GM12878 (cell line): ENCODE measurements at regions not wholly inside any gene's neighbourhood (a gene's known extent, or its start where the extent isn't known, plus 50 kb on each side); places are given as distances from the start of the nearest gene placed in this dataset.

Experiments
- ATAC-seq: fragments of 200-7000 bp; cut with Tn5 transposase; 3 replicates; pipeline ENCODE4 v1.9.1; 2020; ENCODE audit warnings: mild to moderate bottlenecking, moderate library complexity
- BruUV-seq: library from RNA; stranded (reverse); fragments of 400-500 nt; replicated peaks from 2 replicates; lab custom pipeline; 2021; lab: Mats Ljungman, UMichigan
- CTCF ChIA-PET: fragments of 300-600 bp; sonication (Branson Sonifier 250); formaldehyde crosslinking; extraction: SDS; loops from one replicate; lab custom pipeline; 2021; ENCODE audit warnings: inconsistent platforms; lab: Yijun Ruan, JAX
- POLR2A ChIA-PET: fragments of 350-600 bp; formaldehyde crosslinking; extraction: SDS; loops from one replicate; lab custom pipeline; 2021; ENCODE audit warnings: inconsistent platforms; lab: Charles Lee
- RAD21 ChIA-PET: fragments of 300-600 bp; sonication (Branson Sonifier 250); formaldehyde crosslinking; loops from one replicate; lab custom pipeline; 2023; ENCODE audit warnings: antibody characterized with exemption; ENCODE audit not compliant: unreplicated experiment; lab: Charles Lee
- SMC1A ChIA-PET: fragments of 300-600 bp; sonication (Branson Sonifier 250); formaldehyde crosslinking; loops from one replicate; lab custom pipeline; 2023; ENCODE audit not compliant: unreplicated experiment, uncharacterized antibody; lab: Charles Lee
- DNase-seq: peaks from one replicate; pipeline ENCODE4 v3.0.0-alpha.2; 2011; ENCODE audit warnings: low read depth, low spot score
- FAIRE-seq: peaks from 3 replicates; lab custom pipeline; 2011; peaks lifted over from hg19 to GRCh38; lab: Jason Lieb, UNC
- H2AFZ ChIP-seq: 2 replicates; pipeline ENCODE4 v1.6.0; 2011; ENCODE audit warnings: low read depth, low read length, control low read depth; ENCODE audit not compliant: control insufficient read depth
- H3K27ac ChIP-seq: 2 replicates; pipeline ENCODE4 v1.5.1; 2011; ENCODE audit warnings: control low read depth; ENCODE audit not compliant: control insufficient read depth, insufficient read depth
- H3K27me3 ChIP-seq, 2 experiments: replicated peaks in 1 of 2; 2 replicates each; pipeline versions ENCODE4 v1.6.0 to v1.6.1; 2011; ENCODE audit warnings: low read length in 1 of 2; ENCODE audit not compliant: control insufficient read depth in 2 of 2, insufficient read depth in 2 of 2
- H3K36me3 ChIP-seq, 2 experiments: 2 replicates each; pipeline ENCODE4 v1.5.1; 2011; ENCODE audit warnings: low read length in 1 of 2; ENCODE audit not compliant: control insufficient read depth in 2 of 2, insufficient read depth in 2 of 2
- H3K4me1 ChIP-seq: 2 replicates; pipeline ENCODE4 v1.6.1; 2011; ENCODE audit warnings: mild to moderate bottlenecking, low read length, moderate library complexity, mixed read lengths; ENCODE audit not compliant: control insufficient read depth, insufficient read depth
- H3K4me2 ChIP-seq: 2 replicates; pipeline ENCODE4 v1.6.0; 2011; ENCODE audit warnings: control low read depth; ENCODE audit not compliant: control insufficient read depth, insufficient read depth
- H3K4me3 ChIP-seq: fragments of 200-600 bp; sonication (generic); 2 replicates; pipeline ENCODE4 v1.5.1; 2016
- H3K79me2 ChIP-seq: 2 replicates; pipeline ENCODE4 v1.6.0; 2011; ENCODE audit warnings: low read length; ENCODE audit not compliant: control insufficient read depth, insufficient read depth
- H3K9ac ChIP-seq: 2 replicates; pipeline ENCODE4 v1.8.0; 2011; ENCODE audit warnings: low read length, control low read depth, mixed read lengths; ENCODE audit not compliant: control insufficient read depth, insufficient read depth
- H3K9me3 ChIP-seq: replicated peaks from 3 replicates; pipeline ENCODE4 v1.5.1; 2011; ENCODE audit warnings: mild to moderate bottlenecking, low read length; ENCODE audit not compliant: control insufficient read depth, insufficient read depth
- H4K20me1 ChIP-seq: 2 replicates; pipeline ENCODE4 v1.6.0; 2011; ENCODE audit not compliant: control insufficient read depth, insufficient read depth
- BHLHE40 ChIP-seq, 2 experiments: fragments of 450-650 bp in 1 of 2; IDR thresholded peaks; 2 replicates each; pipeline ENCODE4 v1.6.1; 2011 to 2017; ENCODE audit warnings: low read depth in 2 of 2, borderline replicate concordance in 1 of 2, improper control_type of control experiment in 1 of 2, low read length in 1 of 2, mild to moderate bottlenecking in 1 of 2
- FOXK2 ChIP-seq: fragments of 450-650 bp; IDR thresholded peaks from 2 replicates; pipeline ENCODE4 v1.6.1; 2017; ENCODE audit warnings: mild to moderate bottlenecking, moderate library complexity
- LARP7 ChIP-seq: fragments of 450-650 bp; IDR thresholded peaks from 2 replicates; pipeline ENCODE4 v1.6.1; 2017; ENCODE audit warnings: mild to moderate bottlenecking
- NFIC ChIP-seq: IDR thresholded peaks from 2 replicates; pipeline ENCODE4 v1.6.1; 2012; ENCODE audit warnings: low read depth, mild to moderate bottlenecking, inconsistent platforms, low read length, moderate library complexity
- PML ChIP-seq: IDR thresholded peaks from 2 replicates; pipeline ENCODE4 v1.6.1; 2012; ENCODE audit warnings: low read length, inconsistent platforms
- POLR2AphosphoS5 ChIP-seq: IDR thresholded peaks from 2 replicates; pipeline ENCODE4 v1.6.1; 2011; ENCODE audit warnings: mild to moderate bottlenecking, low read length, inconsistent platforms
- RB1 ChIP-seq: fragments of 450-650 bp; formaldehyde crosslinking; IDR thresholded peaks from 2 replicates; pipeline ENCODE4 v1.6.1; 2017; ENCODE audit warnings: mild to moderate bottlenecking, borderline replicate concordance
- RELA ChIP-seq: fragments of 450-650 bp; IDR thresholded peaks from 2 replicates; pipeline ENCODE4 v1.8.0; 2014; ENCODE audit warnings: borderline replicate concordance; ENCODE audit not compliant: partially characterized antibody
- RFX5 ChIP-seq: IDR thresholded peaks from 2 replicates; pipeline ENCODE4 v1.6.1; 2011; ENCODE audit warnings: low read depth, low read length, improper control_type of control experiment
- SMARCA5 ChIP-seq: fragments of 450-650 bp; IDR thresholded peaks from 2 replicates; pipeline ENCODE4 v1.6.1; 2017; ENCODE audit warnings: mild to moderate bottlenecking
- SREBF2 ChIP-seq: IDR thresholded peaks from 2 replicates; pipeline ENCODE4 v1.6.1; 2012; ENCODE audit warnings: mild to moderate bottlenecking, low read length
- SRF ChIP-seq, 2 experiments: IDR thresholded peaks; 2 replicates each; pipeline ENCODE4 v1.6.1; 2011; ENCODE audit warnings: low read depth in 2 of 2, low read length in 2 of 2, mild to moderate bottlenecking in 1 of 2, moderate library complexity in 1 of 2
- SUZ12 ChIP-seq: fragments of 200-600 bp; sonication (generic); IDR thresholded peaks from one replicate; pipeline ENCODE4 v1.6.1; 2018; ENCODE audit warnings: antibody characterized with exemption, mild to moderate bottlenecking; ENCODE audit not compliant: unreplicated experiment
- TARDBP ChIP-seq: IDR thresholded peaks from 2 replicates; pipeline ENCODE4 v1.6.1; 2016; ENCODE audit warnings: borderline replicate concordance
- ZNF274 ChIP-seq: IDR thresholded peaks from one replicate; pipeline ENCODE4 v1.8.0; 2011; ENCODE audit not compliant: insufficient read length, insufficient read depth
- ZSCAN29 ChIP-seq: fragments of 450-650 bp; IDR thresholded peaks from 2 replicates; pipeline ENCODE4 v1.6.1; 2017; ENCODE audit warnings: mild to moderate bottlenecking, moderate library complexity
- WGBS: methylation state at CpG from one replicate; pipeline ENCODE4 v1.1.6; 2016; ENCODE audit warnings: low lambda C conversion rate; ENCODE audit not compliant: insufficient replicate concordance, insufficient coverage; ENCODE audit errors: missing lambda C conversion rate; 5-methylcytosine and 5-hydroxymethylcytosine counted together
- in situ Hi-C: fragments of 300-500 bp; cut with MboI; formaldehyde crosslinking; loops from 9 replicates; pipeline ENCODE4 v1.14.3; 2018; ENCODE audit warnings: mixed read lengths
- intact Hi-C: fragments of 100-400 bp; cut with micrococcal nuclease; formaldehyde crosslinking; loops from one replicate; pipeline ENCODE4 v1.14.2; 2022; ENCODE audit not compliant: unreplicated experiment
- TF ChIP-seq, protein P1 (sequence below): fragments of 450-650 bp; formaldehyde crosslinking; IDR thresholded peaks from 2 replicates; pipeline ENCODE4 v1.5.0; 2022; ENCODE audit warnings: mild to moderate bottlenecking, missing genetic modification characterization
- TF ChIP-seq, protein P2 (sequence below): IDR thresholded peaks from 2 replicates; pipeline ENCODE4 v1.6.1; 2012; ENCODE audit warnings: low read depth, low read length, improper control_type of control experiment
- TF ChIP-seq, protein P3 (sequence below): fragments of 450-650 bp; IDR thresholded peaks from 2 replicates; pipeline ENCODE4 v1.6.1; 2017; ENCODE audit warnings: mild to moderate bottlenecking

DNA sequence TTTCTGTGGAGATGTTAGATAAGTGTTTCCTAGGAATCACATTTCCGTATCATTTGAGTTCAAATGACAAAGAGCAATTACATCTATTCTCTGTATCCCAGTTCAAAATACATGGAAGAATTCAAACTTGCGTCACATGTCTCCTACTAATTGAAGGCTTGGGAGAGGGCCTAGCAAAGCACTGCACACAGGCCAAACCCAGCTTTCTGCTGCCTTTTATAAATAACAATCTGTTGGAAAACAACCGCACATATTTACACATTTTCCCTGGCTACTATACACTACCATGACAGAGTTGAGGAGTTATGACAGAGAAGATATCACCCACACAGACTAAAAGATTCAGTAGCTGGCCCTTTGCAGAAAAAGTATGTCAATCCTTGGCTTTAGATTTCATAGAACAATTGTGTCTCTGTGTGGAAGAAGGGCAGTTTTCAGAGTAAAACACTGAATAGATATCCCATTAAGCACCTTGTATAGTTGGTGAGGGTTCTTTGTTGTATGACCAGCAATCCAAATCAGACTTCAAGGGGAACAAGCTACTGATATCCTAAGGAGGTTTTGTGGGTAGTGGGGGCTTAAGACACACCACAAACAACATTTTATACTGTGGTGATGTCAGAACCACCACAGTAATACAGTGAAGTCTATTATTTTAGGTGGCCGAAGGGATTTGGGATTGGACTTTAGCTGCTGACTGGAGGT lies 861.3 kb downstream of the CCDC85A start:
- 49% methylated on average over 4 of the region's 4 CpGs for WGBS
- Histone ChIP-seq H3K4me2 (no peak overlapping the region), H3K4me1 (no peaks in the 10 kb centered on the region), H3K4me3 (no peak overlapping the region), H3K27me3 (no peaks in the 10 kb centered on the region), H2AFZ (no peak overlapping the region), H3K9ac (no peak overlapping the region), H3K79me2 (no peaks in the 10 kb centered on the region), H4K20me1 (no peaks in the 10 kb centered on the region), H3K27ac (no peak overlapping the region), H3K9me3 (no peaks in the 10 kb centered on the region), H3K36me3 (no peaks in the 10 kb centered on the region)
- POLR2A ChIA-PET, result no interaction called here
- BruUV-seq, result no TSS peak
- FAIRE-seq (no peak), DNase-seq (no peak), ATAC-seq (no peak)
- no peak for TF ChIP-seq POLR2AphosphoS5
- TF ChIP-seq FOXK2, result no peak
- TF ChIP-seq TARDBP, result no peak
- no peak for TF ChIP-seq RELA
- TF ChIP-seq SUZ12, result no peak
- no peak for TF ChIP-seq NFIC
- TF ChIP-seq, protein P1, sequence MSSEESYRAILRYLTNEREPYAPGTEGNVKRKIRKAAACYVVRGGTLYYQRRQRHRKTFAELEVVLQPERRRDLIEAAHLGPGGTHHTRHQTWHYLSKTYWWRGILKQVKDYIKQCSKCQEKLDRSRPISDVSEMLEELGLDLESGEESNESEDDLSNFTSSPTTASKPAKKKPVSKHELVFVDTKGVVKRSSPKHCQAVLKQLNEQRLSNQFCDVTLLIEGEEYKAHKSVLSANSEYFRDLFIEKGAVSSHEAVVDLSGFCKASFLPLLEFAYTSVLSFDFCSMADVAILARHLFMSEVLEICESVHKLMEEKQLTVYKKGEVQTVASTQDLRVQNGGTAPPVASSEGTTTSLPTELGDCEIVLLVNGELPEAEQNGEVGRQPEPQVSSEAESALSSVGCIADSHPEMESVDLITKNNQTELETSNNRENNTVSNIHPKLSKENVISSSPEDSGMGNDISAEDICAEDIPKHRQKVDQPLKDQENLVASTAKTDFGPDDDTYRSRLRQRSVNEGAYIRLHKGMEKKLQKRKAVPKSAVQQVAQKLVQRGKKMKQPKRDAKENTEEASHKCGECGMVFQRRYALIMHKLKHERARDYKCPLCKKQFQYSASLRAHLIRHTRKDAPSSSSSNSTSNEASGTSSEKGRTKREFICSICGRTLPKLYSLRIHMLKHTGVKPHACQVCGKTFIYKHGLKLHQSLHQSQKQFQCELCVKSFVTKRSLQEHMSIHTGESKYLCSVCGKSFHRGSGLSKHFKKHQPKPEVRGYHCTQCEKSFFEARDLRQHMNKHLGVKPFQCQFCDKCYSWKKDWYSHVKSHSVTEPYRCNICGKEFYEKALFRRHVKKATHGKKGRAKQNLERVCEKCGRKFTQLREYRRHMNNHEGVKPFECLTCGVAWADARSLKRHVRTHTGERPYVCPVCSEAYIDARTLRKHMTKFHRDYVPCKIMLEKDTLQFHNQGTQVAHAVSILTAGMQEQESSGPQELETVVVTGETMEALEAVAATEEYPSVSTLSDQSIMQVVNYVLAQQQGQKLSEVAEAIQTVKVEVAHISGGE, result no peak
- TF ChIP-seq SMARCA5, result no peak
- TF ChIP-seq PML, result no peak
- TF ChIP-seq BHLHE40 (IDR thresholded peaks at IDR 0.05; ENCODE audit: borderline replicate concordance in 1 of 2, low read depth in 2 of 2, low read length in 1 of 2), result no peak
- no peak for TF ChIP-seq RB1
- TF ChIP-seq LARP7, result no peak
- TF ChIP-seq, protein P2, sequence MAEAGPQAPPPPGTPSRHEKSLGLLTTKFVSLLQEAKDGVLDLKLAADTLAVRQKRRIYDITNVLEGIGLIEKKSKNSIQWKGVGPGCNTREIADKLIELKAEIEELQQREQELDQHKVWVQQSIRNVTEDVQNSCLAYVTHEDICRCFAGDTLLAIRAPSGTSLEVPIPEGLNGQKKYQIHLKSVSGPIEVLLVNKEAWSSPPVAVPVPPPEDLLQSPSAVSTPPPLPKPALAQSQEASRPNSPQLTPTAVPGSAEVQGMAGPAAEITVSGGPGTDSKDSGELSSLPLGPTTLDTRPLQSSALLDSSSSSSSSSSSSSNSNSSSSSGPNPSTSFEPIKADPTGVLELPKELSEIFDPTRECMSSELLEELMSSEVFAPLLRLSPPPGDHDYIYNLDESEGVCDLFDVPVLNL, result no peak
- TF ChIP-seq ZNF274, result no peak
- no peak for TF ChIP-seq SRF (IDR thresholded peaks at IDR 0.05; ENCODE audit: low read depth in 2 of 2, low read length in 2 of 2)
- no peak for TF ChIP-seq ZSCAN29
- TF ChIP-seq SREBF2, result no peak
- TF ChIP-seq, protein P3, sequence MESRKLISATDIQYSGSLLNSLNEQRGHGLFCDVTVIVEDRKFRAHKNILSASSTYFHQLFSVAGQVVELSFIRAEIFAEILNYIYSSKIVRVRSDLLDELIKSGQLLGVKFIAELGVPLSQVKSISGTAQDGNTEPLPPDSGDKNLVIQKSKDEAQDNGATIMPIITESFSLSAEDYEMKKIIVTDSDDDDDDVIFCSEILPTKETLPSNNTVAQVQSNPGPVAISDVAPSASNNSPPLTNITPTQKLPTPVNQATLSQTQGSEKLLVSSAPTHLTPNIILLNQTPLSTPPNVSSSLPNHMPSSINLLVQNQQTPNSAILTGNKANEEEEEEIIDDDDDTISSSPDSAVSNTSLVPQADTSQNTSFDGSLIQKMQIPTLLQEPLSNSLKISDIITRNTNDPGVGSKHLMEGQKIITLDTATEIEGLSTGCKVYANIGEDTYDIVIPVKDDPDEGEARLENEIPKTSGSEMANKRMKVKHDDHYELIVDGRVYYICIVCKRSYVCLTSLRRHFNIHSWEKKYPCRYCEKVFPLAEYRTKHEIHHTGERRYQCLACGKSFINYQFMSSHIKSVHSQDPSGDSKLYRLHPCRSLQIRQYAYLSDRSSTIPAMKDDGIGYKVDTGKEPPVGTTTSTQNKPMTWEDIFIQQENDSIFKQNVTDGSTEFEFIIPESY, result no peak
- TF ChIP-seq RFX5, result no peak
- CTCF ChIA-PET, result no interaction called here
- SMC1A ChIA-PET, result no interaction called here
- intact Hi-C loops, result no loop called here
- in situ Hi-C loops, result no loop called here
- RAD21 ChIA-PET, result no interaction called here
